ENCODE measurements at regions not wholly inside any gene's neighbourhood (a gene's known extent, or its start where the extent isn't known, plus 50 kb on each side); places are given as distances from the start of the nearest gene placed in this dataset.

DNA sequence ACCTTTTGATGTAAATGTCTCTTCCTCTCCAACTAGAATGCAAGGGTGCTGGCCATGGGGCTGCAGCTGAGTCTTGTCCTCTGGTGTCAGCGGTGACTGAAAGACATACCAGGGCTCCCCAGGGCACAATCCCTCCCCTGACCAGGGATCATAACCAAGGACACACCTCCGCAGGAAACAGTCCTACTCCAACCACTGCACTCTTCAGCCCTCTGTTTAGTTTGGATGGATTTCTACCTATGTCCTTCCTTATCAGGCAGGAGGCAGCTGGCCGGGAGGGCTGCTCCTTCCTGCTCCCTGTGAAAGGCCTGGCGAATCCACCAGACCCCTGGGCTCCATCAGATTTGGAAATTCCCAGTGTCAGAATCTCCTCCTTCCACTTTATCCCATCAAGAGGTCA is 185.2 kb upstream of the ID2 start:
- DNase-seq (ENCODE audit: extremely low read depth, insufficient read length) = no peak
- TF ChIP-seq, protein P1, sequence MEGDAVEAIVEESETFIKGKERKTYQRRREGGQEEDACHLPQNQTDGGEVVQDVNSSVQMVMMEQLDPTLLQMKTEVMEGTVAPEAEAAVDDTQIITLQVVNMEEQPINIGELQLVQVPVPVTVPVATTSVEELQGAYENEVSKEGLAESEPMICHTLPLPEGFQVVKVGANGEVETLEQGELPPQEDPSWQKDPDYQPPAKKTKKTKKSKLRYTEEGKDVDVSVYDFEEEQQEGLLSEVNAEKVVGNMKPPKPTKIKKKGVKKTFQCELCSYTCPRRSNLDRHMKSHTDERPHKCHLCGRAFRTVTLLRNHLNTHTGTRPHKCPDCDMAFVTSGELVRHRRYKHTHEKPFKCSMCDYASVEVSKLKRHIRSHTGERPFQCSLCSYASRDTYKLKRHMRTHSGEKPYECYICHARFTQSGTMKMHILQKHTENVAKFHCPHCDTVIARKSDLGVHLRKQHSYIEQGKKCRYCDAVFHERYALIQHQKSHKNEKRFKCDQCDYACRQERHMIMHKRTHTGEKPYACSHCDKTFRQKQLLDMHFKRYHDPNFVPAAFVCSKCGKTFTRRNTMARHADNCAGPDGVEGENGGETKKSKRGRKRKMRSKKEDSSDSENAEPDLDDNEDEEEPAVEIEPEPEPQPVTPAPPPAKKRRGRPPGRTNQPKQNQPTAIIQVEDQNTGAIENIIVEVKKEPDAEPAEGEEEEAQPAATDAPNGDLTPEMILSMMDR (IDR thresholded peaks at IDR 0.05; ENCODE audit: insufficient read depth, low read length, poor library complexity, severe bottlenecking) = no peak

DNA sequence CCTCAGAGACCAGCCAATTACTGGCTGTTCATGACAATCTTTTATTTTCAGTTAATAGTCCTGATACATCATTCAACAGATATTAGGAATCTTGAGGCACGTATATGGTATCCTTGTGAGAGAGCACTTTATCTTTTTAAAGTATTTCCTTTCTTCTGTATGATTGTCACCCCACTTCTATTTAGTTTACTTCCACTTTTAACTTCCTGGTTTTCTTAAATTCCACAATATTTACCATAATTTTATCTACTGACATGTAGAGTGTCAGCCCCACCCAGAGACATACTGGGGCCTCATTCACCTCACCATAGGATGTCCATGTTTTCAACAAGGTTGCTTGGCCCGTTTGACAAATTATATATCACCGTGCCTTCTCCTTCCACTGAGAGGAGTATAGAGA is 182.9 kb upstream of the ID2 start:
- Histone ChIP-seq H3K27me3 (replicated peaks; ENCODE audit: control insufficient read depth, insufficient read depth, low read length) (no peaks in the 10 kb centered on the region), H3K36me3 (ENCODE audit: control insufficient read depth, insufficient read depth, low read length) (no peaks in the 10 kb centered on the region), H3K4me3 (replicated peaks; ENCODE audit: low read depth, low read length) (no peak overlapping the region)
- no peak for DNase-seq (ENCODE audit: extremely low read depth, insufficient read length)
- TF ChIP-seq, protein P1 (IDR thresholded peaks at IDR 0.05; ENCODE audit: insufficient read depth, low read length, poor library complexity, severe bottlenecking) = no peak

More for the DNA sequence above, 185.2 kb upstream of the ID2 start:
- Histone ChIP-seq H3K27me3 (replicated peaks; ENCODE audit: control insufficient read depth, insufficient read depth, low read length) (no peaks in the 10 kb centered on the region), H3K36me3 (ENCODE audit: control insufficient read depth, insufficient read depth, low read length) (no peaks in the 10 kb centered on the region), H3K4me3 (replicated peaks; ENCODE audit: low read depth, low read length) (no peak overlapping the region)

DNA sequence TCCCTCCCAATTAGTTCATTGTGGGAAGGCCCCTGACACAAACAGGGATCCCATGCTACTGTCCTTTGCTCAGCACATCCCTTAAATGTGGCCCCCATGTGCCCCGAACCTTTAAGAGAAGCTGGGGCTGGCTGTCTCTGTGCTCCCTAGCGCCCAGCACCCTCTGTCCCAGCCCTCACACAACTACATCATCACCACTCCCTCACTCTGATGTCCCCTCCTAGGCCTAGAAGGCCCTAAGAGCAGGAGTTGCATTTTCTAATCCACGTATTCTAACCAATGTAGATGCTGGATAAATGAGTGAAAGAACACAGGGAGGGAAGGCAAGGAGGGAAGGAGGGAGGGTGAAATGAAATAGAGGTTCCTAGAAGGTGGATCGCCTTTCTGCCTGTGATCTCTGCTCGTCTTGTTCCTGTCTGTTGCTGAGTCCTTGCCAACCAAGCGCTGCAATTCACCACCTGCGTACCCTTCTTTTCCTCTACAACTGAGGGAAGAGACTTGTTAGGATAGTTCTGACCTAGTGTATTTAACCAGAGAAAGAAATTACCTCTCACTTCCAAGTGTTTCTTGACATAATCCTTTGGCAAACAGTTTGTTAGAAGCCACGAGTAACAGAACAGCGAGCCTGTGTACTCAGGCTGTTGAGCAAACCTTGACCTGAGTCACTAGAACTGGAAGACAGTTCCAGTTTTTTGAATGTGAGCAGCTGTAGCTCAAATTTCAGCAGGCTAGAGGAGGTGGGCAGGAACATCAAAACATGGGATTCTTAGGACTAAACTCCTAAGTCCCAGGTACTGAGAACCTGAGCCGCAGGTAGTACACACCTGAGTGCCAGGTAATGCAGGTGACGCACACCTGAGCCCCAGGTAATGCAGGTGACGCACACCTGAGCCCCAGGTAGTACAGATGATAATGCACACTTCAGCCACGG is 181.5 kb upstream of the ID2 start:
- Histone ChIP-seq H3K4me3 (replicated peaks; ENCODE audit: low read depth, low read length) (no peak overlapping the region), H3K36me3 (ENCODE audit: control insufficient read depth, insufficient read depth, low read length) (no peaks in the 10 kb centered on the region), H3K27me3 (replicated peaks; ENCODE audit: control insufficient read depth, insufficient read depth, low read length) (no peaks in the 10 kb centered on the region)
- TF ChIP-seq, protein P1 (IDR thresholded peaks at IDR 0.05; ENCODE audit: insufficient read depth, low read length, poor library complexity, severe bottlenecking) = no peak
- DNase-seq (ENCODE audit: extremely low read depth, insufficient read length) = no peak

DNA sequence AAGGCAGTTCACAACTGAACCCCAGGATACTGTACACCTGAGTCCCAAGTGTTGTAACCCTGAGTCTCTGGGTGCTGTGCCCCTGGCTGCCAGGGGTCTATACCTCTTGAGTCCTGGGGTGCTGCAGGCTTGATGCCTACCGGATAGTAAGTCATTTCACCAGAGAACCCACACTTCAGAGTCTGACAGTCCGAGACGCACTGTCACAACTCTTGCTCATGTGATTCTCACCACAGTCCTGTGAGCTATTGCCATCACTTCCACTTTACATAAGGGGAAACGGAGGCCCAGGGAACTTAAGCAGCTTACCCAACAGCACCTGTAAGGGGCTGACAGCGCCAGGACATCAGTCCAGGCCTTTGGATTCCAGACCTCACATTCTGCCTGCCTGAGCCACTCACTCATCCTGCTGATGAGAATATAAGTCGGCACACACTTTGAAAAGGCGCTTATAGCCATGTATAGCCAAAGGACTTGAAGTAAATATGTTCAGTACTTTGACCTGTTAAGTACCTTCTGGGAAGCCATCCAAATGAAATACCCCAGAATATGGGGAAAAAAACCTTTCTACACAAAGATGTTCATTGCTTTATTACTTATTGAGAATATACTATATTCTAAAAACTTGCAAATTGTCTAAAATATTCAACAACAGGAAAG is 180.7 kb upstream of the ID2 start:
- TF ChIP-seq, protein P1 (IDR thresholded peaks at IDR 0.05; ENCODE audit: insufficient read depth, low read length, poor library complexity, severe bottlenecking) = no peak
- Histone ChIP-seq H3K27me3 (replicated peaks; ENCODE audit: control insufficient read depth, insufficient read depth, low read length) (no peaks in the 10 kb centered on the region), H3K36me3 (ENCODE audit: control insufficient read depth, insufficient read depth, low read length) (no peaks in the 10 kb centered on the region), H3K4me3 (replicated peaks; ENCODE audit: low read depth, low read length) (no peak overlapping the region)
- no peak for DNase-seq (ENCODE audit: extremely low read depth, insufficient read length)

DNA sequence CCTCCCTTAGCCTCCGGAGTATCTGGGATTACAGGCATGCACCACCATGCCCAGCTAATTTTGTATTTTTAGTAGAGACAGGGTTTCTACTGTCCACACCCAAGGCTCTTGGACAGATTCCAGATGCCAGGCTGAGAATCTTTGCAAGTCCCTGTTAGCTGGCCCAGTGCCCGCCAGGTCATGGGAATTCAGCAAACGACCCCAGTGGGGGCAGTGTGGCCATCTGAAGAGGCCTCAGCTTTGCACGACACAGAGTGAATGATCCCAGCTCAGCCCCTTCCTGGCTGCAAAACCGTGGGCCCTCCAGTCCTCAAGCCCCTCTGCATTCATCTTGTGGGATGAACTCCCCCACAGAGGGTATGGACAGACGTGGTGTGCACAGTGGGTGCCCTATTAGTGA is 179.5 kb upstream of the ID2 start:
- Histone ChIP-seq H3K4me3 (replicated peaks; ENCODE audit: low read depth, low read length) (no peak overlapping the region), H3K36me3 (ENCODE audit: control insufficient read depth, insufficient read depth, low read length) (no peaks in the 10 kb centered on the region), H3K27me3 (replicated peaks; ENCODE audit: control insufficient read depth, insufficient read depth, low read length) (no peaks in the 10 kb centered on the region)
- TF ChIP-seq, protein P1 (IDR thresholded peaks at IDR 0.05; ENCODE audit: insufficient read depth, low read length, poor library complexity, severe bottlenecking) = no peak
- DNase-seq (ENCODE audit: extremely low read depth, insufficient read length) = no peak
